Cardiac muscle cell (in vitro differentiated cells and primary cell): ENCODE measurements at regions not wholly inside any gene's neighbourhood (a gene's known extent, or its start where the extent isn't known, plus 50 kb on each side); places are given as distances from the start of the nearest gene placed in this dataset.
A peak's percentile ranks its signal among the peaks of the same experiment; 100 is the strongest.

Experiments
- DNase-seq, 2 donors: peaks; one replicate each; pipeline versions ENCODE4 v3.0.0 to v3.0.0-alpha.2; 2010 to 2017; ENCODE audit warnings: low read depth in 1 of 2, low spot score in 1 of 2
- H3K27ac ChIP-seq: fragments of 200-600 bp; sonication (generic); 2 replicates; pipeline ENCODE4 v1.5.1; 2016
- H3K27me3 ChIP-seq: fragments of 200-600 bp; sonication (generic); 2 replicates; pipeline ENCODE4 v1.6.0; 2016; ENCODE audit warnings: control low read depth
- H3K36me3 ChIP-seq: fragments of 200-600 bp; sonication (generic); 2 replicates; pipeline ENCODE4 v1.5.1; 2016; ENCODE audit warnings: control low read depth
- H3K4me1 ChIP-seq: fragments of 200-600 bp; sonication (generic); 2 replicates; pipeline ENCODE4 v1.8.1; 2017; ENCODE audit warnings: low read depth, mild to moderate bottlenecking, mixed run types
- H3K4me3 ChIP-seq: fragments of 200-600 bp; sonication (generic); 2 replicates; pipeline ENCODE4 v1.5.1; 2016; ENCODE audit warnings: mild to moderate bottlenecking
- H3K9me3 ChIP-seq: fragments of 200-600 bp; sonication (generic); 2 replicates; pipeline ENCODE4 v1.5.1; 2017; ENCODE audit warnings: low read depth, mild to moderate bottlenecking, control low read depth
- CTCF ChIP-seq: IDR thresholded peaks from 2 replicates; pipeline ENCODE4 v1.5.1; 2012; ENCODE audit warnings: low read depth, mild to moderate bottlenecking, low read length

DNA sequence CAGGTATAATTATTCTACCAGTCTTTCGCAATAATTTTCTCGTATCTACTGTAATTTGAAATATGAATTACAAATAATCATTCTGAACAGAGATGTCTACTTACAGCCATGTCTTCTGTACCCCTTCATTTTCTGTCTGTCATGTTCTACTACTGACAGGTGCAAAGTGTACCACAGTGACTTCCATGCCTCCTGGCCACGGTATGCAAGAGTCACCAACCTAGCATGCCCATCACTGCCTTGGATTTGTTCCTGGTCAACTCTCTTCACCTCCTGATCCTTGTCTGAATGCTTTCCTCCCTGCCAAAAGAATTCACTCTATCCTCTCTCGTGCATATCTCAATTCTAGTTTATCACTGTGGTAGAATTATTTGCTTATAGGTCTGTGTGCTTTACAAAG lies 755.4 kb downstream of the KCNJ2 start:
- Histone ChIP-seq H3K27me3 (no peaks in the 10 kb centered on the region), H3K4me3 (no peak overlapping the region), H3K4me1 (no peaks in the 10 kb centered on the region), H3K9me3 (no peaks in the 10 kb centered on the region), H3K36me3 (no peaks in the 10 kb centered on the region), H3K27ac (no peak overlapping the region)
- TF ChIP-seq CTCF = no peak
- DNase-seq = no peak

DNA sequence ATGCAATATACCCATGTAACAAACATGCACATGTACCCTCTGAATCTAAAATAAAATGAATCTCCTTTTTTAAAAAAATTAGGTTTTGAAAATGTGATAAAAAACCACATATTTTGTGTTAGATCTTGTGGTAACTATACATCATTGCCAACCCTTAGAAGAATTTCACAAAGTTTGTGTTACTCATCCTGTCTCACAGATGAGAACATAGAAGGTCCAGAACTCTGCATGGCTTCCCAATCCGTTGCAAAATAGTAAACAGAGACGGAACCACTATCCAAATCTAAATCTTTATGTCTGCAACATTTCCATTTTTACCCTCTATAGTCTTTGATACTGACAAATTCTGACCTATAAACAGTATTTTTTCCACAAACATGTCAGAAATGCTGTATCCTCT lies 759.9 kb downstream of the KCNJ2 start:
- peak in 1 of 2 donors; percentile 50 for DNase-seq
- no peak overlapping the region for H3K27ac ChIP-seq
- no peak for TF ChIP-seq CTCF

GRCh38 chr17:70934231-70934630 lies 764.9 kb downstream of the KCNJ2 start:
- no peak for TF ChIP-seq CTCF
- no peaks in the 10 kb centered on the region for H3K36me3 ChIP-seq
- H3K9me3 ChIP-seq = no peaks in the 10 kb centered on the region

More for the DNA sequence above, 759.9 kb downstream of the KCNJ2 start:
- Histone ChIP-seq H3K9me3 (no peaks in the 10 kb centered on the region), H3K4me3 (no peak overlapping the region), H3K36me3 (no peaks in the 10 kb centered on the region), H3K4me1 (no peaks in the 10 kb centered on the region), H3K27me3 (no peaks in the 10 kb centered on the region)

GRCh38 chr17:70934835-70935234 lies 765.5 kb downstream of the KCNJ2 start:
- Histone ChIP-seq H3K4me1 (no peaks in the 10 kb centered on the region), H3K9me3 (no peaks in the 10 kb centered on the region), H3K27ac (no peak overlapping the region), H3K4me3 (no peak overlapping the region), H3K36me3 (no peaks in the 10 kb centered on the region), H3K27me3 (no peaks in the 10 kb centered on the region)
- no peak for DNase-seq
- no peak for TF ChIP-seq CTCF

More at GRCh38 chr17:70934231-70934630, 764.9 kb downstream of the KCNJ2 start:
- Histone ChIP-seq H3K27ac (no peak overlapping the region), H3K4me1 (no peaks in the 10 kb centered on the region), H3K27me3 (no peaks in the 10 kb centered on the region), H3K4me3 (no peak overlapping the region)
- no peak for DNase-seq

- no peaks in the 10 kb centered on the region for H3K9me3 ChIP-seq
- no peaks in the 10 kb centered on the region for H3K27me3 ChIP-seq
- no peaks in the 10 kb centered on the region for H3K4me1 ChIP-seq
- H3K36me3 ChIP-seq = no peaks in the 10 kb centered on the region
- H3K27ac ChIP-seq = no peak overlapping the region
- no peak overlapping the region for H3K4me3 ChIP-seq
- TF ChIP-seq CTCF = no peak
- no peak for DNase-seq
These were observed 767.4 kb downstream of the KCNJ2 start for GRCh38 chr17:70936724-70937123.

- Histone ChIP-seq H3K27me3 (no peaks in the 10 kb centered on the region), H3K4me1 (no peaks in the 10 kb centered on the region), H3K4me3 (no peak overlapping the region), H3K36me3 (no peaks in the 10 kb centered on the region), H3K27ac (no peak overlapping the region), H3K9me3 (no peaks in the 10 kb centered on the region)
- no peak for DNase-seq
- TF ChIP-seq CTCF = no peak
These were observed 769.0 kb downstream of the KCNJ2 start for GRCh38 chr17:70938336-70938735.
